Left ventricle myocardium inferior (tissue), 1 donor: ENCODE measurements at regions not wholly inside any gene's neighbourhood (a gene's known extent, or its start where the extent isn't known, plus 50 kb on each side); places are given as distances from the start of the nearest gene placed in this dataset.

ENCODE experiments used
- DNase-seq: peaks from one replicate; pipeline ENCODE4 v3.0.0-alpha.2; 2020
- H3K27ac ChIP-seq: fragments of 200-600 bp; replicated peaks from 2 replicates; pipeline ENCODE4 v1.8.0; 2021
- H3K27me3 ChIP-seq: fragments of 200-600 bp; 2 replicates; pipeline ENCODE4 v1.8.0; 2021; ENCODE audit warnings: low read depth
- H3K36me3 ChIP-seq: fragments of 200-600 bp; 2 replicates; pipeline ENCODE4 v1.8.0; 2021
- H3K4me1 ChIP-seq: fragments of 200-600 bp; 2 replicates; pipeline ENCODE4 v1.8.0; 2021
- H3K4me3 ChIP-seq: fragments of 200-600 bp; 2 replicates; pipeline ENCODE4 v1.8.0; 2021; ENCODE audit warnings: mild to moderate bottlenecking, moderate library complexity
- H3K9me3 ChIP-seq: fragments of 200-600 bp; replicated peaks from 2 replicates; pipeline ENCODE4 v1.8.0; 2021
- CTCF ChIP-seq: fragments of 200-600 bp; IDR thresholded peaks from 2 replicates; pipeline ENCODE4 v1.8.0; 2021; ENCODE audit warnings: antibody characterized with exemption, mild to moderate bottlenecking, borderline replicate concordance
- intact Hi-C: fragments of 100-400 bp; cut with micrococcal nuclease; formaldehyde crosslinking; loops from one replicate; pipeline ENCODE4 v1.11.0; 2022
- donor health status: DM: no; HTN: yes; CAD: no; lungs with severe emphysema.

GRCh38 chr3:151639418-151639740 is 94.3 kb upstream of the AADACL2 start:
- H3K27me3 ChIP-seq: no peaks in the 10 kb centered on the region
- no peak overlapping the region for H3K27ac ChIP-seq
- no peak overlapping the region for H3K4me3 ChIP-seq
- no peak for DNase-seq
- no peaks in the 10 kb centered on the region for H3K9me3 ChIP-seq
- intact Hi-C loops: no loop called here
- TF ChIP-seq CTCF: no peak
- no peaks in the 10 kb centered on the region for H3K36me3 ChIP-seq
- no peaks in the 10 kb centered on the region for H3K4me1 ChIP-seq

GRCh38 chr3:151638555-151639417 is 94.9 kb upstream of the AADACL2 start:
- no peak for DNase-seq
- no peak for TF ChIP-seq CTCF
- intact Hi-C loops: no loop called here
- no peaks in the 10 kb centered on the region for H3K9me3 ChIP-seq
- H3K36me3 ChIP-seq: no peaks in the 10 kb centered on the region
- H3K27ac ChIP-seq: no peak overlapping the region
- no peaks in the 10 kb centered on the region for H3K27me3 ChIP-seq
- no peak overlapping the region for H3K4me3 ChIP-seq
- no peaks in the 10 kb centered on the region for H3K4me1 ChIP-seq

- Histone ChIP-seq H3K36me3 (no peaks in the 10 kb centered on the region), H3K4me3 (no peak overlapping the region), H3K27ac (no peak overlapping the region), H3K9me3 (no peaks in the 10 kb centered on the region), H3K27me3 (no peaks in the 10 kb centered on the region), H3K4me1 (no peaks in the 10 kb centered on the region)
- DNase-seq: no peak
- intact Hi-C loops: no loop called here
- no peak for TF ChIP-seq CTCF
Observed at GRCh38 chr3:151635905-151636304, 97.8 kb upstream of the AADACL2 start.

GRCh38 chr3:151631946-151632345 is 101.8 kb upstream of the AADACL2 start:
- no peak for TF ChIP-seq CTCF
- Histone ChIP-seq H3K36me3 (no peaks in the 10 kb centered on the region), H3K27ac (no peak overlapping the region), H3K27me3 (no peaks in the 10 kb centered on the region), H3K4me3 (no peak overlapping the region), H3K9me3 (no peaks in the 10 kb centered on the region), H3K4me1 (no peaks in the 10 kb centered on the region)
- no peak for DNase-seq
- intact Hi-C loops: no loop called here

GRCh38 chr3:151630938-151631441 is 102.7 kb upstream of the AADACL2 start:
- Histone ChIP-seq H3K27ac (no peak overlapping the region), H3K36me3 (no peaks in the 10 kb centered on the region), H3K4me3 (no peak overlapping the region), H3K4me1 (no peaks in the 10 kb centered on the region), H3K27me3 (no peaks in the 10 kb centered on the region), H3K9me3 (no peaks in the 10 kb centered on the region)
- no peak for TF ChIP-seq CTCF
- intact Hi-C loops: no loop called here
- DNase-seq: no peak
